Hematopoietic multipotent progenitor cell (in vitro differentiated cells): ENCODE measurements at regions not wholly inside any gene's neighbourhood (a gene's known extent, or its start where the extent isn't known, plus 50 kb on each side); places are given as distances from the start of the nearest gene placed in this dataset.
"Not testable (repeated sequence)": the region's sequence is repeated elsewhere in the genome, so short reads cannot be mapped to it uniquely, and the experiment has no call there.

ENCODE experiments used
- DNase-seq, 3 donors: peaks; one replicate each; pipeline ENCODE4 v3.0.0-alpha.2; 2011 to 2015; ENCODE audit warnings: low read depth in 2 of 3, low spot score in 2 of 3

DNA sequence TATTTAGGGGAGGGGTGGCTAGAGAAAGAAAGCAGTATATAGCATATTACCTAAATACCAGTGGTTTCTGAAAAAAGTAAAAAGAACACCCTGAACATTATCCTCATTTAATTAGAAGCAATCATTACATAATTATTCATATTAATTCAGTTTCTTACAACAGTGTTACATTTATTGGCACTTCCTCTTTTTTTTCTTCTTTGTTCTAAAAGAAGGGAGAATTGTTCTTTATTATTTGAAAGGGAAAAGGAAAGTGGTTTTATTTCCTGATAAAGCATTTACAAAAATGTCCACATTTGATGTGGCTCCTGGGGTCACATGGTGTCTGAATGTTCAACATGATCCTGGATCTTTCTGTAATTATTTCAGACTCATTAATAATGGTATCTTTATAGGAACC, 254.9 kb upstream of the ZEB2 start:
- DNase-seq, result peak in 1 of 3 donors; percentile 26

DNA sequence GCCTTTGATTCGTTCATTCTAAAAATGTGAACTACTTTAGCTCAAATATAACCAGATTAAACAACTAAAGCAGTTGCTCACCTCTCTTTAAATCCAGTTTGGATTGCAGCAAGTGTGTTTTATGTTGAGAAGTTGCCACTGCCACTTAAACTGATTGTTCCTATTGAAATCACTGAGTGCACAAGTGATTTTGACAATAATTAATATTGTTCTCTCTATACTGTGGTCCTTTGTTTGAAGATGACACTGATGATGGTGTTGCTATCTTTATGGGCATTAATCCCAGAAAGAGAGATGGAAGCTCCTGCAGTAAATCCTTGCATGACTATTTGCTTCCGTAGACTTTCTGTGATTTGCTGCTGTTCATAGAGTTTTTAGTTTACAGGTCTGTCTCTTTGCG, 251.4 kb upstream of the ZEB2 start:
- no peak for DNase-seq

DNA sequence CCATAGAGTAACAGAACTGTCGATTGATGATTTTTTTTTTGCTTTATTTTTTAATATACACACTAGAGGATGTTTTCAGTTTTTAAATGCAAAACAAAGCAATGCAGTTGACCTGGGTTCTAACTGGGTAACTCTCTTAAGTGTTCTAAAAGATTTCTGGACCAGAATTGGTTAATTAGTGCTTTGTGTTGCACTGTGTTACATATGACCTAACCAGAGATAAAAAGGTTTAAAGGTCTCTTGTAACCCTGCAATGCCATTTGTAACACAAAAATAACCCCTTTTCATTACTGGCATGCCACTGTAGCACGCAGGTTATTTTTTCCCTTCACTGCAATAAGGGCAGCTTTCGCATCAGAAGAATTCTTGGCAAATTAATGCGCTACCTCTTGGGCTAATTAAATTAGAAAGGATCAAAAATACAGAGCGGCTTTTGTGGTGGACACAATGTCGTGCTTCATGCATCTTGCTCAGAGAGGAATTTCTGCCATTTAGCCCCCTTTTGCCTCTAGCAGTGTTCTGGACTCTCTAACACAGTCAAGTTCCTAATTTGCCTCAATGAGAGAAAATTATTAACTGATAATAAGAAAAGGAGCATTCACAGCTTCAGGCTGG, 250.8 kb upstream of the ZEB2 start:
- DNase-seq, result no peak

DNA sequence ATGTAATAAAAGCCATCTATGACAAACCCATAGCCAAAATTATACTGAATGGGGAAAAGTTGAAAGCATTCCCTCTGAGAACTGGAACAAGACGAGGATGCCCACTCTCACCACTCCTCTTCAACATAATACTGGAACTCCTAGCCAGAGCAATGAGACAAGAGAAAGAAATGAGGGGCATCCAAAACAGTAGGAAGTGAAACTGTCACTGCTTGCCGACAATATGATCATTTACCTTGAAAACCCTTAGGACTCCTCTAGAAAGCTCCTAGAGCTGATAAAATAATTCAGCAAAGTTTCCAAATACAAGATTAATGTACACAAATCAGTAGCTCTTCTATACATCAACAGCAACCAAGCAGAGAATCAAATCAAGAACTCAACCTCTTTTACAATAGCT, 241.0 kb upstream of the ZEB2 start:
- not testable (repeated sequence) for DNase-seq

DNA sequence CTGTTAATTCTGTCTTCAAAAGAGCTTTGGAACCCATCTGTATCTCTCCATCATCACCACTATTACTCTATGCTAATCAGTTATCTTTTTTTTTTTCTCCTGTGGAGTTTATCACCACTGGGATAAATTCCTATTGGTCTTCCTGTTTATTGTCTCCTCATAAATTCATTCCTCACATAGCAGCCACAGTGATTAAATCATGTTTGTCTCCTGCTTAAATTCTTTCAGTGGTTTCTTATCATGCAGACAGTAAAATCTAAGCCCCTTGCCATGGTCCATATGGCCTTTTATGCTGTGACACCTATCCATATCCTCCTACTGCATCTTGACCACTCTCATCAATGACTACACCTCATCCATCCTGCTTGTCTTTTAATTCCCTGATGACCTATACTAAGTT, 239.8 kb upstream of the ZEB2 start:
- no peak for DNase-seq

DNA sequence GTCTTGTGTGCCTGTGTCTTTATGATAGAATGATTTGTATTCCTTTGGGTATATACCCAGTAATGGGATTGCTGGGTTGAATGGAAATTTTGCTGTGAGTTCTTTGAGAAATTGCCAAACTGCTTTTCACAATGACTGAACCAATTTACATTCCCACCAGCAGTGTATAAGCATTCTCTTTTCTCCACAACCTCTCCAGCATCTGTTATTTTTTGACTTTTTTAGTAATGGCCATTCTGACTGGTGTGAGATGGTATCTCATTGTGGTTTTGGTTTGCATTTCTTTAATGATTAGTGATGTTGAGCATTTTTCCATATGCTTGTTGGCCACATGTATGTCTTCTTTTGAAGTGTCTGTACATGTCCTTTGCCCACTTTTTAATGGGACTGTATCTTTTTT, 238.3 kb upstream of the ZEB2 start:
- DNase-seq, result not testable (repeated sequence)

DNA sequence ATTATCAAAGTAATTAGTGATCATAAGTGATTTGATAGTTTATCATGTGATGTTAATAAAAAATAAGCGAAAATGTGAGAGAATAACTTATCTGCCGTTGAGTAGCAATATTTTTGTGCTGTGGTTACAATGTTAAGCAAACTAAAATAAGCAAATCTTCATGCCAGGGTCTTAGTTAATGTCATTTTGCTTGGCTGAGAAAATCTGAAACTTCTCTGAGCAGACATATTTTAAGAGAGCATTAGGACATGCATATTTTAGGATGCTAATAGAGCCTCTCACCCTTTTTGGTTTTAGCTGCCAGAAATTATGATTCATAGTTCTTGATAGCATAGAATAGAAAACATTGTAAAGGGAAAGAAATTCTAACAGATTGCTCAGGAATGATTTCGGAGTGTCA, 233.5 kb upstream of the ZEB2 start:
- DNase-seq, result no peak

DNA sequence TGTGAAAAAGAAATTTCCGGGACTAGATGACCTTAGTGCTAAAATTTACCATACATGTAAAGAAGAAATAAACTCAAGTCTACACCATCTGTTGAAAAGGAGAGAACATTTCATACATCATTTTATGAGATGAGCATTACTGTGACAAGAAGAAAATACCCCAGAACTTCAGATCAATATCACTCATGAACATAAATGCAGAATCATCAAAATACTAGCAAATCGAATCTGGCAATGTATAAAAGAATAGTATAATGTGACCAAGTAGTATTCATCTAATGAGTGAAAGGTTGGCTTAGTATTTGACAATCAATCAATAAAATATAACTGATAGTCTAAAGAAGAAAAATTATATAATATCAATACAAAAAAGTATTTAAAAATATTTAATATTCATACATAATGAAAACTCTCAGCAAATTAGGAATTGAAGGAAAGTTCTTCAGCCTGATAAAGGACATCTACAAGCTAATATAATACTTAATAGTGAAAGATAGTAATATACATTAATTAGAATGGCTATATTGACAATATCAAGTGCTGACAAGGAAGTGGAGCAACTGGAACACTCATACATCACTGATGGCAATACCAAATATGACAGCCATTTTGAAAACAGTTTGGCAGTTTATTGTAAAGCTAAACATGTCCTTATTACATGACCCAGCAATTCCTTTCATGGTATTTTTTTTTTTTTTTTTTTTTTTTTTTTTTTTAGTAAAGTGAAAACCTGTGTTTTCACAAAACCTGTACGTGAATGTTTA, 231.4 kb upstream of the ZEB2 start:
- DNase-seq, result no peak

DNA sequence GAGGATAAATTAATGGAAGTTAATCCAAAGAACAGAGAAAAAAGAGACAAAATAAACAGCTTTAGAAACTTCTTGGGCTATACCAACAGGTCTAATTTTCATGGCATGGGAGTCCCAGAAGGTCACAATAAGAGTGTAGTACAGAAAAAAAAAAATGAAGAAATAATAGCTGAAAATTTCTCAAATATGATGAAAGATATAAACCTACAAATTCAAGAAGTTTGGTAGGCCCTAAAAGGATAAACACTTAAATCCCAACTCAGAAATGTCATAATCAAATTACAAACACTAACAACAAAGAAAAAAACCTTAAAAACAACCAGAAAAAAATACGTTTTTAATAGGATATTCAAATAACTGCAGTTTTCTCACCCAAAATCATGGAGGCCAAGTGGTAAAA, 229.3 kb upstream of the ZEB2 start:
- DNase-seq, result no peak

DNA sequence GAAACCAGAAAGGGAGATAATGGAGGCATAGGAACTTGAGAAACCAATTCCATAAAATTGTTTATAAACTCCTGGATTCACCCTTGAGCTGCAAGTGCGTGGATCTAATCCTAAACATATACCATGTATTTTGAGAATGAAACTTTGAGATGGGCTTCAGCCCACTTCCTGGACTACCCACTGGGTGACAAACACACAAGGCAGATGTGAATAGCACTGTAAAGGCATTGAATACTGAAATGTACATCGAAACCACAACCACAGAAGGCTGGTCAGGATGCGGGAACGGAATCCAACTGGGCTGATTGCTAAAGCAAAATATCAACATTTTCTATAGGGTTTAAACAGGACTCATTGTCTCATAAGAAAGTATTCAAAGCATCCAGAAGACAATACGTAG, 228.5 kb upstream of the ZEB2 start:
- DNase-seq, result no peak

DNA sequence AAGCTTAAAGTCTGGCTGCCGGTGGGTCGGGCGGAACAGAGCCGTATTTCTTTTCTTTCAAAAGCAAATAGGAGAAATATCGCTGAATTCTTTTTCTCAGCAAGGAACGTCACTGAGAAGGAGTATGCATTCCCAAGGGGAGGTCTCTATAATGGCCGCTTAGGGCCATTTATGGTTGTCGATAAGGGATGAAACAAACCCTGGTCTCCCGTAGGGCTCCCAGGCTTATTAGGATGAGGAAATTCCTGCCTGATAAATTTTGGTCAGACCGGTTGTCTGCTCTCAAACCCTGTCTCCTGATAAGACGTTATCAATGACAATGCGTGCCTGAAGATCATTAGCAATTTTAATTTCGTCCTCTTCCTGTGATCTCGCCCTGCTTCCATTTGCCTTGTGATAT, 227.7 kb upstream of the ZEB2 start:
- peak in 2 of 3 donors; percentile 3 to 4 for DNase-seq

DNA sequence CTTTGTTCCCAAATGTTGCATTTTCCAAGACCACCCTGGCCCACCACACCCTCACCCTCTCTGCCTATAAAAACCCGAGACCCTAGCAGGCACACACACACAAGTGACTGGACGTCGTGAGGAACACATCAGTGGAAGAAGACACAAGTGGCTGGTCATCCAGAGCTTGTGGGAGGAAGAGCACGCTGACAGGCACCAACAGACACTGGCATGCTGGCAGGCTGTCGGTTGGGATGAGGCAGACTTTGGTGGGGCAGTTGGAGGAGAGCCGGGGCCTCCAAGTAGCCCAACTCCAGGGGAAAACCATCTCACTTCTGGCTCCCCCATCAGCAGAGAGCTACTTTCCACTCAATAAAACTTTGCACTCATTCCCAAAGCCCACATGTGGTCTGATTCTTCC, 225.5 kb upstream of the ZEB2 start:
- DNase-seq, result no peak

DNA sequence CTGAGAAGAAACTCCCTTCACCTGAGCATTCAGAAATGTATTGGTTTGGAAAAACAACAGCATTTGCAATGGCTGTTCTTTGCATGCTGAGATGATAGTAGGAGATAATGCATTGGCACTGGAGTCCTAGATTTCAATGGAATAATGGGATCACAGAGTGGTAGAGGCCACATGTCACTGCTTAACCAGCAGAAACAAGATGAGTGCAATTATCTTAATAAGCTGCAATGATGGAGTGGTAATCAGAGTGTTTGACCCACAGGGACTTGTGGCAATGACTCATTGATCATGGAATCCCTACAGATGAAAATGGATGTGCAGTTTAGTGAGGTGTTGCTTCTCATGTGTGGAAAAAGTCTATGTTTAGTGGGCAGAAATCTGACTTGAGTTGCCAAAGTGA, 218.8 kb upstream of the ZEB2 start:
- DNase-seq, result no peak

DNA sequence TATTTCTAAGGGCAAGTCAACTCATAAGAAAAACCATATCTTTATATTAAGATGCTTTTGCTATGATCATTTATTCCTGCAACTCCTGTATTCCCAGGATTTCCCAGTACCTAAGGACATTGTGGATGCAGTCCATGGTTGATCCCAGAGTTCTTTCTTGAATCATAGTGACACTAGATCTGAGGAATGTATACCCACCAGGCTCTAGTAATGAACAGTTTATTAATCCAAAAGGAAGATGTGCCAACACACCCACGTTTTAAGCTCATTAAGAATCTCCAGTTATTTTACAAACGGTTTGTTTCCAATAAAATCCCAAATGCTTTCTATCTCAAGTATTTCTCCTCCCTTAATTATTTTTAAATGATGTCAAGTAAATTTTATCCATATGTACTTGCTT, 210.8 kb upstream of the ZEB2 start:
- DNase-seq, result no peak

DNA sequence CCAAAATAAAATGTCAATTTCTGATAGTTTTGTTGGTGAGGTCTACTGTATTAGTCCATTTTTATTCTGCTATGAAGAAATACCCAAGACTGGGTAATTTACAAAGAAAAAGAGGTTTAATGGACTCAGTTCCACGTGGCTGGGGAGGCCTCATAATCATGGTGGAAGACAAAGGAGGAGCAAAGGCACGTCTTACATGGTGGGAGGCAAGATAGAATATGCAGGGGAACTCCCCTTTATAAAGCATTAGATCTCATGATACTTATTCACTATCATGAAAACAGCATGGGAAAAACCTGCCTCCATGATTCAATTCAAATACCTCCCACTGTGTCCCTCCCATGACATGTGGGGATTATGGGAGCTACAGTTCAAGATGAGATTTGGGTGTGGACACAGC, 204.5 kb upstream of the ZEB2 start:
- DNase-seq, result not testable (repeated sequence)

DNA sequence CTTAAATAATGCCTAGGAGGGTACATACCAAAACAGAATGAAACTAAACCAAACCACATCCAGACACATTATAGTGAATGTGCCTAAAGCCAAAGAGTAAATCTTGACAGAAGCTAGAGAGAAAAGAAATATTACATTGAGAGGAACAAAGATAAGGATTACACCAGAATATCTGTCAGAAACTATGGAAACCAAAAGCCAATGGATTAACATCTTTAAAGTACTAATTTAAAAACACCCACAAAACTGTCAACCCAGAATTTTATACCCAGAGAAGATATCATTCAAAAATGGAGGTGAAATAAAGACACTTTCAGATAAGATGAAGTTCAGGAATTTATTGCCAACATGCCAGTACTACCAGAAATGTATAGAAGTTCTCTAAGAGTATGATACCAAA, 198.5 kb upstream of the ZEB2 start:
- DNase-seq, result peak in 1 of 3 donors; percentile 41

DNA sequence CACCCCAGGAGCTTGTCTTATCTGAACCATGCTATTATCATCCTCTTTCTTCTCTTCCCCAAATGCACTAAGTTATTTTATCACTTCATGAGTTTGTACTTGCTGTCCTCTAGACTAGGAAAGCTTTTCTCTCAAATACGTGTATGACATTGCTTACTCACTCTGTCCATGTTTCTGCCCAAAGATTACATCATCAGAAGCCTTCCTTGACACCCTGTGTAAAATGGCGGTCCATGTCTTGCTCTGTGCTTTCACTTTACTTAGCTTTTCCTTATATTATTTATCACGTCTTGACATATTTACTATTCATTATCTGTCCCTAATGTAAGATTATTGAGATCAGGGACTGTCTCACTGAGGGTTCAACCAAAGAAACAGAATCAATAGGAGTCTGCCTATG, 196.1 kb upstream of the ZEB2 start:
- no peak for DNase-seq

DNA sequence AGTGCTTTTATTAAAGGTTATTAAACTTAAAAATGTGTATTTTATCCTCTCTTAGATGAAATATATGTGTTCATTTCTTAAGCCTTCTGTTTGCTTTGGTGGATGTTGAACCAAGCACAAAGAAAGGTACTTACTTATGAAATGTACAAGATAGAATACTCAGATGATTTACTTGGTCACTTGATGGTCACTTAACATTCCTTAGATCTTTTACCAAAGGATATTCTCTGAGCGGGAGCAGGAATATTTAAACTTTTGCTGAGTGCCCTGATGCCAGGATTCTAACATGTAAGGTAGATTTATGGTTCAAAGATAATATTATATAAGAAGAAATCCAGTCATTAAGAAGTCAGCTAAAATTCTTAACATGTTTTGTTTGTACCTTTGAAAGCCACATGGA, 193.5 kb upstream of the ZEB2 start:
- no peak for DNase-seq

DNA sequence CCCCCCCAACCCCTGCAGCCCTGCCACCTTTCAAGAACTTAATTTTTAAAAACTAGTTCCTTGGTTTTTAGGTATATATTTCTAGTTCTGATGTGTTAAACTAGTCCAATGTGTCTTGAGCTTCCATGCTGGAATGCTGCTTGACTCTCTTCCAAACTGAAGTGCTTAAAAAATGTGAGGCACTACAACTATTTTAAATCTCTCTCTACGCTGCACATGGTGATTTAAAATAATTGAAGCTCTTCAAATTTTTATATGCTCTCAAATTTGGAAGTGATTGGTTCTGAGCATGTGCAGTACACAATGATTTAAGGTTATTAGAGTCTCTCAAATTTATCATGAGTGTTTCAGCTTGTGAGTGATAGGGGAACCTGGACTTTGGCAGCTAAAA, 192.6 kb upstream of the ZEB2 start:
- DNase-seq, result no peak

DNA sequence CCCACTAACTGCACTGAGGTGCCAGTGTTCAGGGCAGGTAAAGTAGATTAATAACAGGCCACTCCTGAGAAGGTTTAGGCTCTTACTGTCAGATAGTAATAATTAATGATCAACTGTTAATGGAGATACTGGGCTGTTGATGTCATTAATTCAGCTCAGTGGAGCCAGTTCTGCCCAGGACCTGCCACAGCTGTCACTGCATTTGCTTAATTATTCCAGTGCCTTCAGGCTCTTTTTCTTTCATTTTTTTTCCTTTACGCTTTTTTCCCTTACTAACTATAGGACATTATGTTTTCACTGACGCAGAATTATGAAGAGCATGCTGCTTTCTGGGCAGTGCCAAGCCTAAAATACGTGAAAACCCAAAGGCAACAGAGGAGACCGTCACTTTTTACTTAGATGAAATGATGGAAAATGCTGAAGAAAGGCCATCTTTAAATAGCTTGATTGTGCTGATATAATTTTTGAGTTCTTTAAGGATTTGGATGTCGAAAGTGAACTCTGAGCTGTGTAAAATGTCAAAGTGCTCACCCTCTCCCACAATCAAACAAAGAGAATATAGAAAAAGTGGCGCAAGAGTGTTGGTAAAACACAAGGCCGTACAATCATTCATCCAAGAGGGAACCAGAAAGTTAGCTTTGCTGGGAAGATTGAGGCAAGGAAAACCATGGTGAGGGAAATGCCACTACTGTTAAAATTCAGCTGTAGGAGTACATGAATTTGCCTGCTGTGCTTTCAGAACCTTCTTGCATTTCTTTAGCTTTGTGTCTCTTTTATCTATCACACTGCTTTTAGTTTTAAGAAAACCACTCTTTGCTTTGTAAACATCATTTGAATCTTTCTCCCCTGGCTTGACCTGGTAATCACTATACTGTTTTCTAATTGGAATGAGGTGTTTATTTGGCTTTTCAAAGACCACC, 192.0 kb upstream of the ZEB2 start:
- no peak for DNase-seq

DNA sequence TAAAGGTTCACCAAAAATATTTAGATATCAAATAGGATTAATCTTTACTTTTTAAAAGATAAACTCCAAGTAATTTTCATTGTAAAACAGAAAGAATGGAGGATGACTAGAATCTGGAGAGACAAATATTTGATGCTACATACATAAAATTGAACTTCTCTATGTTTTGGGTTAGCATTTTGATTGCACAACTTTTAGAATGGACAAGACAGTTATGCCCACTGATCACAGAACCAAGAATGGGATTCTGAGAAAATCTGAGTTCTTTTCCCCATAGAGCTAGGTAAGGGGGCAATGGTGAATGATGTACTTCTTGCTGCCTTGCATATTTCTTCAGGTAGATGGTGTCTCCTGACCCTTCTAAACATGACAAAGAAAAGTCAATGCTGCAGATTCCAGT, 191.2 kb upstream of the ZEB2 start:
- no peak for DNase-seq

DNA sequence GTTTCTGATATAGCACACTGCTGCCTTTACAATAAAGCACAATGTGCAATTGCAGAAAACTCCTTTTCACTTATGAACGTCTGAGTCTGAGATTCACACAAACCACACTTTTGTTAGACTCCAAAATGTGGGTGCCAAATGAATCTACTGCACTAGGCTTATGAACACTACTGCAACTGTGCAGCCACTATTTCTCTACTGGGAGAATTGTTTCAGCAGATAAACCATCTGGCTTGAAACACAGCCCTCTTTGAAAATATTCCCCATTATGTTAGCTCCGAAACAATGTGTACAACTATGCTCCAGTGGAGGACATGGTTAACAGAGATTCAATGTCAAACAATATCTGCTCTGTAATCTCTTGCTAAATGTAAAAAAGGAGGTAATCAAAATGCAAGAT, 188.7 kb upstream of the ZEB2 start:
- no peak for DNase-seq
